T-helper 2 cell (primary cell): ENCODE measurements at regions not wholly inside any gene's neighbourhood (a gene's known extent, or its start where the extent isn't known, plus 50 kb on each side); places are given as distances from the start of the nearest gene placed in this dataset.
"Not testable (repeated sequence)": the region's sequence is repeated elsewhere in the genome, so short reads cannot be mapped to it uniquely, and the experiment has no call there.

ENCODE experiments used
- DNase-seq, 5 experiments: peaks; one replicate each; pipeline versions ENCODE4 v3.0.0 to v3.0.0-alpha.2; 2012 to 2022

DNA sequence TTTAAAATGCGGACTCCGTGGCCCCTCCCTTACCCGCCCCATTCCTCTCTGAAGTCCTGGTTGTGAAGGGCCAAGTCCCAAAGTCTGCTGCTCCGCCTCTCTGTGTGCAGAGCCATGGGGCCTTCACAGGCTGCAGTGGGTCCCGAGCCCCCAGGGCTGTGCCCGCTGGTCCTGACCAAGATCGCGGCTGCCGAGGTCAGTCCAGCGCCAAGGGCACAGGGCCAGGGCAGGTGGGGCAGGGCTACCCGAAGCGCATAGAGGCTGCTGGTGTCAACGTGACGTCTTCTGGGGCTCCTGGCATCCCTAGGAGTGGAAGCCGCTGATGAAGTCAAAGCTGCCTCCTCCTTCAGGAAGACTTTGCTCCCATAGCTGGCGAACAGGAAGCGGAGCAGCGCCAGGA is 858.8 kb downstream of the TUBA3C start:
- not testable (repeated sequence) for DNase-seq

DNA sequence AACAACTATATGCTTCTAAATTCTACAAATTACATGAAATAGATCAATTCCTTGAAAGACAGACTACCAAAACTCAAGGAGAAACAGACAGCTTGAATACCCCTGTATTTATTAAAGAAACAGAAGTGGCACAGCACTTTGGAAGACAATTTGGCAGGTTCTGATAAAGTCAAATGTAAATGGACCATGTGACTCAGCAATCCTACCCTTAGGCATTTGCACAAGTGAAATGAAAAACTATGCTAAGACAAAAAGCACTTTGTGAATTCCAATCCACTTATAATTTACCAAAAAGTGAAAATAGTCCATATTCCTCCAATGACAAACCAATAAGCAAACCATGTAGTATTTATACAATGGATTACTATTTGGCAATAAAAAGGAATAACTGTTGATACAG is 862.0 kb downstream of the TUBA3C start:
- not testable (repeated sequence) for DNase-seq

DNA sequence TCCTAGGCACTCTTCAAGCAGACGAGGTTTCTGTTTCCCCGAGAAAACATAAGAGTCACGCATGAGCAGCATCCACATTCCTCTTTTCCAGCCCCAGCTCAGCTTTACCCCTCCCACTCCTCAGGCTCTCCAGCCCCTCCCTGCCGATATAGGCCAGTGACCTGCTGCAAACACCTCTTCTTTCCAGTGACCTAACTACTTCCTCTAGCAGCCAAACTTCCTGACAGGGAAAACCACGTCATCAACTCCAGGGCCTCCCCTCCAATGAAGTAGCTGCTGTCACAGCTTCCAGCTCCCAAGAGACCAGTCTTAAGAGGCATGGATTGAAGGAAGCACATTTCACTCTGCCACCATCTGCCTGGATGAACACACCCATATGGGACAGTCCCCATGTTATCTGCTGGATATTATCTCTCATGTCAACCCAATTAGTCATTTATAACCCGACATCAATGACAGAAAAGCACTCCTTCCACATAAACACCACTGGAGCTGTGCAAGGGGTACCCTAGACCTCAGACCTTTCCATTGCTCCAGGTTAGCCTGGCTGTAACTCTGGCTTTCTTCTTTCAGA is 878.3 kb downstream of the TUBA3C start:
- not testable (repeated sequence) for DNase-seq

DNA sequence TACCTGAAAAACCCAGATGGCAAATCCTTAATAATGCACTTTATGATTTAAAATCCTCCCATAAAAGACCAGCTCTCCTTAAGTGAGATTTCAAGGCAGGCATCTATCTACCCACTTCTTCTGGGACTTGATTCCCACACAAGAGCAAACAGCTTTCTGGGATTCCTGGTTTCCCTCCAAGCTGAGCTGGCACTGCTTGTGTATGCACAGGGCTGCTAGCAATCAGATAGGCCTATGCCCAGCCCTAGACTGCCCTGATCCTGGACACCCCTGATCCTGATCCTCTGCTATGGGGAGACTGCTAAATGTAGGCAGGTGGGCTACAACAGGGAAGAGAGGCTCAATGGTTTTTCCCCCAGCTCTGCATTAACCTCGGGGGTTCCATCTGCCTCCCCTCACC is 880.7 kb downstream of the TUBA3C start:
- not testable (repeated sequence) for DNase-seq

DNA sequence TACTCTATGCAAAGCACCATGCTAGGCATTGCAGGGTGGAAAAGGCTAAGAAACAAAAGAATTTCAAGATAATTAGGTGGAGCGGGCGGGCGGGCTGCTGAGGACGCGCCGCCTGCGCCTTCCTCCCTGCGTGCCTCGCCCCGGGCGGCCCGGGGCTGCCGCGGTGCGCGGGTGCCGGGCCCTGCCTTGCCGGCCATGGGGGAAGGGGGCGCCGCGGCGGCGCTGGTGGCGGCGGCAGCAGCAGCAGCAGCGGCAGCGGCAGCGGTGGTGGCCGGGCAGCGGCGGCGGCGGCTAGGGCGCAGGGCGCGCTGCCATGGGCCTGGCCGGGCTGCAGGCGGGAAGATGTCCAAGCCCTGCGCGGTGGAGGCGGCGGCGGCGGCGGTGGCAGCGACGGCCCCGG is 884.3 kb downstream of the TUBA3C start:
- not testable (repeated sequence) for DNase-seq

DNA sequence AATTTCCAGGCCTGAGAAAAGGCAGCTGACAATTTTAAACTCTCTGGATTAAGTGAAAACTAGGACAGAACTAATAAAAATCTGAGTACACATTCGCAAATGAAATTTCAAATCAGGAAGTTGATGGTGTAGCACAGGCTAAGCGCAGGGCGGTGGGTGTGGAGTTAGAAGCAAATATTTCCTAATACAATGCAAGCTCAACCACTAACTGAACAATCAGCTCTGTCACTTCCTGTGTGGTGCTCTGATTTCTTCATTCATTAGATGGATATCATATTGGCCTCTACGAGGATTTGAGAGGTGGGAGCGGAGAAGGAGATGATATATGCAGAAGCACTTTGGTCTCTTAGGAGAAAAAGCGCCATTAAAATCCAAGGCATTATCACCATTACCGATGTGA is 885.0 kb downstream of the TUBA3C start:
- not testable (repeated sequence) for DNase-seq

DNA sequence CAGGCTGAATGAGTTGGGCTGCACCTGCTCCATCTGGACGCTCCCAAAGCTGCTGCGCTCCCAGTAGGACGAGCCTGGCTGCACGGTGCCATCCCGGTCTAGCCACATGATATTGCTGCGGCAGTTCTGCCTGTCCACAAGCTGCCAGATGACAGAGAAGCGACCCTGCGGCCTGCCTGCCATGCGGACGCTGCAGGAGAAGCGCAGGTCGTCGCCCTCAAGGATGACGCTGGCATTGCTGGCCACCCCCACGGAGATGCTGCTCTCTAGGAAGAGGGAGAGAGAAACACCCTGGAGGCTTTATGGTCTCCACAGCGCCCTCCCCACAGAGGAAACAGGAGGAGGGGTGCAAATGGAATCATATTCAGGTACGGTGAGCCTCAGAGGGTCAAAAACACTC is 887.3 kb downstream of the TUBA3C start:
- DNase-seq, result not testable (repeated sequence)

DNA sequence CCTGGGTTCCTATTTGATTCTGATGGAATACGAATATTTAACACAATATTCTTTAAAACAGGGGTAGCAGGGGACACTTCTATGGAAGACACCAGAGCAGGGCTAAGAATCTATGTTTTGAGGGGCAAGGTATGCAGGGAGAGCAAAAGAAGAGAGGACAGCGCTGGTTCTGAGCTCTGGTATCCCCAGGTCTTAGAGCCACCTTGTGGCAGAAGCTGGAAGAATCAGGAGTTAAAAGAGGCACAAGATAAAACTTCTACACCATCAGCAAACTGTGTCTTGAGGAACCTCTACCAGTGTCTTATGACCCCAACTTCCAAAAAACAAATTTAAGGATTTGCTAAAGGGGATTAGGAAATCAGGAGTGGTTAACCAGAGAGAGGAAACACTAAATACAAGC is 894.8 kb downstream of the TUBA3C start:
- DNase-seq, result not testable (repeated sequence)

DNA sequence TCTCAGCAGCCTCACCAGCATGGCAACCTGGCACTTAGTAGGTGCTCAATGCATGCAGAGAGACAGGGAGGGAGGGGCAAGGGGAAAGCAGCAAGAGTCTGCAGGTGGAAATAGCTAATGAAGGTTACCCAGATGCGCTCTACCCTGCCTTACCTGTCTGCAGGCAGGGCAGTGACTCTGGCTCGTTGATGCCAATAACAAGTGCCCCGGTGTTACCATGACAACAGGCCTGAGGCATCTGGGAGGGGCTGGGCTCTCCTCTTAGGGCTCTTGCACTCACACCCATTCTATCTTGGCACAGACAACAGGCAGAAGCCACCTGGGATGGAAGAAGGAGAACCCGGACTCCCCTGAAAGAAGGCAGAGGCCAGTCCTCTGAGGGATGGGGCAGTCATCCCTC is 896.0 kb downstream of the TUBA3C start:
- not testable (repeated sequence) for DNase-seq

DNA sequence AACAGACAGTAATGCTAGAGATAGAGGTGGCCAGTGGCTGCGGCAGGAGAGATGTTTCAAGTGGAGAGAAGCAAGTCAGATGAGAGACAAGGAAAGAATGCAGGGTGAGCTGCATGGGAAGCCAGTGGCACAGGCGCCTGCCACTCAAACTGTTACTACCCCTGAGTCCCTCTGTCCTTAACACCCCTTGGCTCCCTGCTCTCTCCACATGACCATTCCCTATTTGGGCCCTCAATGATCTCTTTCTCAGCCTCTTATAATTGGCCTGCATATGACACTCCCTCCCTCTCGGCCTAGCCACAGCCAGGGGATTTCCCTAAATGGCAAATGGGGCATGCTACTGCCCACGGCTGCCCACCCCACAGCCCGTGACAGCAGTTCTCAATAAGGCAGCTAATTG is 897.6 kb downstream of the TUBA3C start:
- not testable (repeated sequence) for DNase-seq

DNA sequence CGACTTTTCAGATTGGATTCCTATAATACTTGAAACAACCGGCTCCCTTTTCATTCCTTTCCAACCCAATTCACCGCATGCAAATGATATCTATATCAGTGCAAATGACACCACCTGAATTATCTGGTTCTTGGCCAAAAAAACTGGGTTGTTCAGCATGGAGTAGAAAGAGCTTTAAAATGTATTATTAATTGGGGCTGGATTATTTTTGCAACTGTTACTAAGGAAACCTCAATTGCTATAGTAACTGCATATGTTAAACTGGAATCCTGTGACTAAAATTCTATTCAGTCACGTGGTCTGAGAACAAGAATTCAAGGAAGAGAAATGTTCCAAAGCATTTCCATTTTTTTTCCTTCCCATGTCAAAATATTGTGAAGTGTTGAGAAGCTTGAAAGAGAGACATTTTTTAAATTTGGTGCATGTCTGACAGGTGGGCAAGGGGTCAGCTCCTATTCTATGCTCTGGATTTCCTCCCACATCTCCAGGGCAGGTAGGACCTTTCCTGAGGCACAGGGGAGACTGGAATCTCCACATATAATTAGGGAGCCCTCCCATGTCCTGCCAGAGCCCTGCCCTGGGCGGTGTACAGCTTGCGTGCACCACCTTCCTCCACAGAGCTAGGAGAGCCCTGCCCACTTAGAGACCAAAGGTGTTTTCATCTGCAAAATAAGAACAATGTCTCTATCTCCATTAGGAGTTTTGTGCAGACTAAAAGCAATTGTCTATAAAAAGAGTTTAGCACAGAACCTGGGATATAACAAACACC is 899.6 kb downstream of the TUBA3C start:
- DNase-seq, result not testable (repeated sequence)

DNA sequence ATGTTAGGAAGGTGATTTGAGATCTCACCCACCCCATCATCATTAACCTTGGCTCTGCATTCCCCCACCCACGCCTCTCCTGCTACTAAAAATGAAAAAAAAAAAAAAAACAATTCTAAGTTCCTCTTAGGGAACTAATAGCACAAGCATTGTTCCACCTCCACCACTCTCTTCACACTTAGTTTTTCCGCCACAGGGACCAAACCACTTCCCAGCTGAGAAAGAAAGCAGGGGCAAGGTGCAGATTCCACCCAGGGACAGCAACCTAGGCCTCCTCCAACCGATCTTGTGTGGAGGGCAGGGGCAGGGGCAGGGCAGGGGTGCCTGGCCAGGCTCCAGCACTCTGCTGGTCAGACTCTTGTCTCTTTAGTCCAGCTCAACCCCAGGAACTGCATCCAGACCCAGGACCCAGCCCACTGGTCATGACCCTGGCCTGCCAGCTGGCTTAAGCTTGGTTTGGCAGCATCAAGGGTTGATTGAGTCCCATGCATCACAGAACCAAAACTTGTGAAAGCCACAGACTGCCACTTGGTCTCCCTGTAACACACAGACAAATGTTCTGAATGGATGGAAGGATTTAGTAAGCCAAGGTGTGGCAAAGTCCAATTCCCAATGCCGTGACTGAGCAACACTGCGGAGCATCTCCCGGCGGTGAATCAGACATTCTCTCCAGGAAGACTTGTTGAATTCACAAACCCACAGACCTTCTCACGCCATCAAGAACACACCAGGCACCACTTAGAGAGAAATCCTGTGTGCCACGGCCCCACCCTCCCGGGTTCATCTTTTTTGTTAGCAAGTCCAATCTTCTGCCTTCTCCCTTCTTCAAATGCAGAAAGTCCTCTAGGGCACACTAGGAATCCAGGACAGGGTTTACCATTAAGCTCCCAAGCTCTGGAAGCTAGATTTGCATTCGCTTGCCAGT is 900.5 kb downstream of the TUBA3C start:
- DNase-seq, result not testable (repeated sequence)

DNA sequence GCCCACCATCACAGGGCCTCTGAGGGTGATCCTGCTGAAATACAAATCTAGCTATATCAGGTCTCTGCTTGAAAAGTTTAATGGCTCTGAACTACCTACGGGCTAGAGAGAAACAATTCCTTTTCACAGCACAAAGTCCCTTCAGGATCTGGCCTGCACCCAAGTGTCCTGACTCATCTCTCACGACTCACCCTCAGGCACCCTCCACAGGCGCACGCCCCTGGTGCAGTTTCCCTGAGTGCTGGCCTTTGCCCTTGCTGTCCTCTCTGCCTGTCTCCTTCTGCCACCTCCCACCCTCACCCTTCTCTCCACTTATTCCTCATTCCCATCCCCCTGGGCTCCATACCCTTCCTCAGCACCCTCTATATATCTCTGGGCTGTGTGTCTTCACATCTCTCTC is 901.7 kb downstream of the TUBA3C start:
- not testable (repeated sequence) for DNase-seq

DNA sequence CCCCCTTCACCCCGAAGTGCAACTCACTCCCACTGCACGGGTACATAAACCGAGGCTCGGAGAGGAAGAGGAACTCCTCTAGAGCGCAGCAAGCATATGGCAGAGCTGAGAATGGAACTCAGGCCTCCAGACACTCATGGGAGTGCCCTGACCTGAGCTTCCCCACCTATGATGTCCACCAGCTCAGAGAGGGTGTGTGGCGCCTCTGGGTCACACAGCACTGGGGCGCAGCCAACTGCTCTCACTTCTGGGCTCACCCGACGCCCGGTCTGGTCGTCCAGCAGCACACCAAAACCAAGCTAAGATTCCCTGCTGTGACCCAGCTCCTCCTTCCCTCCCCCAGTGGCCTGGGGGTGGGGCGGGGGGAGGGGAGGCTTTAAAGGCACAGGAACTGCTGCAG is 904.3 kb downstream of the TUBA3C start:
- not testable (repeated sequence) for DNase-seq

DNA sequence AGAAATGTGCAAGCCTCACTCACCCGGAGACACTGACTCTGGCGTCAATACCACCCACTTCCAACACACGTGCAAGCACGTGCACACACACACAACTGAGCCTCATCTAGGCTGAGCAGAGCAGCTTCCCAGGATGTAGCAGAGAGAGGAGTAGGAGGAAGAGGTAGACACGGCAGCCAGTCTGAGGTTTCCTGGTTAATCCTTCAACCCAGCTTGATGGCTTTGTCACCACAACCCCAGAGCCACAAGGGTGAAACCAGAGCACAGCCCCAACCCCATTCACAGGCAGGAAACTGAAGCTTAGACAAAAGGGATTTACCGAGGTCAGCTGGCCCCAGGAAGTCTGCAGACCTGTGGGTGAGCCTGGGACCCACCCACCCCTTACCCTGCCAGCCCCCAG is 905.3 kb downstream of the TUBA3C start:
- not testable (repeated sequence) for DNase-seq

DNA sequence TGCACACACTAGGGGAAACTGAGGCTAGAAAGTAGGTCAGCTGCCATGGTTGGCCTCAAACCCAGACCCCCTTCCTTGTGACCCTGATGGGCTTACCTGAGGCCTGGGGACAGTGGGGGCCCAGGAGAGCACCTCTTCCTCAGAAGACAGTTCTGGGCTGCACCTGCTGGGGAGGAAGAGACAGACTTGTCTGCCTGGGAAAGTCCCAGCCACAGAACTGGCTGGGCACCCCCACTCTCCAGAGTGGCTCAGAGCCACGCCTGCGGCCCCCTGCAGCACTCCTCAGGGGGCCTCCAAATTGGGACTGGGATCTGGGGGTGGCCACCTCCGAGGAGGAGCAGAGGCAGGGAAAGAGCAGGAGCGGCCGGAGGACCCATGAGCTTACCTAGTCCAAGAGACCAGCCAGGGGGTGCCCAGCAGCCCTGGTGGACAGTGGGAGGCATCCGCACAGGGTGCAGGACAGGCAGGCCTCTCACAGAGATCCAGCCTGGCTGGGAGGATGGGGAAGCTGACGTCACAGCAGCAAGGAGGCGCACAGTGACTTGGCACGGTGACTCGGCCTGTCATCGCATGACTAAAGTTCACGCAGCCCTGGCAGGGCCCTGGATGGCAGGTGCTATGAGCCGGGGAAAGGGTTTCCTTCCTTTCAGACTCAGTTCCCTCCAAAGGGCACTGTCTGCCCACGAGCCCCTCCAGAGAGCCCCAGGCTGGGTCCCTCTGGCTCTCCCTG is 907.7 kb downstream of the TUBA3C start:
- DNase-seq, result not testable (repeated sequence)

DNA sequence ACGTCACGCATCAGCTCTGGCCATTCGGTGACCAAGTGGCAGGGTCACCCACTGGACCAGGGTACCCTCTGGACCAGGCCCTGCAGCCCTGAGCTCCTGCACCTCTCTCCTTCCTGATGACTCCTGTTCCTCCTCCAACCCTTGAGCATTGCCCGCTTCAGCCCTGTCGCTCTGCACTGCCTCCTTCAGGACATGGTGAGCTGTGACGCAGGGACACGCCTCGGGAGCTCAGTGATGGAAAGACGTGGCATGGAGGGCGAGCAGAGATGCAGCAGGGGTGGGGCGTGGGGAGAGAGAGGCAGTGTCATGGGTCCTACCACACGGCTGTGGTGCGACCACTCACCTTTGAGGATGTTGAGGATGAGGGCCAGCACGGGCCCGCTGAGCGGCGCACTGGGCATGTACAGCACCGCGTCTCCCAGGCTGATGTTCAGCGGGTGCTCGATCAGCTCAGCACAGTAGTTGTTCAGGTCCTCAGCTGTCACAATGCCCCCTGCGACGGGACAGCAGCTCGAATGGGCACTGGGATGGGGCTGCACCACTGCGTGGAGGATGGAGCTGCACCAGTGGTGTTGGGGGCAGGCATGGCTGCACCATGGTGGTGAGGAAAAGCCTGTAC is 922.7 kb downstream of the TUBA3C start:
- not testable (repeated sequence) for DNase-seq

DNA sequence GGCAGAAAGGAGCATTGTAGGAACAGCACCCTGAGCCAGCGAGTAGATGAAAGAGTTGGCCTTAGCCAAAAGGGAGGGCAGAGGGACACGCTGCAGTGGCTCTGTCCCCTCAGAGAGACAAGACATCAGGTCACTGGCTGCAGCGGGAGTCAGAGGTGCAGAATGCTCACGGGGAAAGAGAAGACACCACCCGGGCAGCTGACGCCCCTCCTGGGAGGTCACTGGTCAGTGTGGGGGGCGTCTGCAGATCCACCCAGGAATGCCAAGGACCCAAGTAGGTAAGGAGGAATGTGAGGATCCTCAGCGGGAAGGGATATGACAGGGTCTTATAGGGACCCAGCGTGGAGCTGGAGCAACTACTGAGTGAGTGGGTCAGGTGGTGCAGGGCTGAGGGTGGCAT is 923.9 kb downstream of the TUBA3C start:
- not testable (repeated sequence) for DNase-seq

DNA sequence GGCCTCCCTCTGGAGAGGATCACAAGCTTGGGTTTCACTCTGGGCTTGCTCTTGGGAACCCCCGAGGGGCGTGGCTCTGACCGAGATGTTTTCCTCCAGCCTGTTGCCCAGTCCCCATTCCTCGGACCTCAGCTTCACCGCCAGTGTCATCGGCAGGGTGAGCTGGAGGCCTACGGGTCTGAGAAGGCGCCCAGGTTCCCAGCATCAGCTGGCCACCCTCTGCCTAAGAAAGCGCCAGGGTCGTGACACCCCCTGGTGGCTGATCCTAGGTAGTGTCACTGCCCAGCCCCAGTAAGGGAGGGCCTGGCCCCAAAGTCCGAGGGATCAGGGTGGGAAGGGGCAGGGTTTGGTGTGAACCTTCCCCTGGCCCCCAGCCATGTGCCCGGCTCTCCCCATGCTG is 928.8 kb downstream of the TUBA3C start:
- not testable (repeated sequence) for DNase-seq

DNA sequence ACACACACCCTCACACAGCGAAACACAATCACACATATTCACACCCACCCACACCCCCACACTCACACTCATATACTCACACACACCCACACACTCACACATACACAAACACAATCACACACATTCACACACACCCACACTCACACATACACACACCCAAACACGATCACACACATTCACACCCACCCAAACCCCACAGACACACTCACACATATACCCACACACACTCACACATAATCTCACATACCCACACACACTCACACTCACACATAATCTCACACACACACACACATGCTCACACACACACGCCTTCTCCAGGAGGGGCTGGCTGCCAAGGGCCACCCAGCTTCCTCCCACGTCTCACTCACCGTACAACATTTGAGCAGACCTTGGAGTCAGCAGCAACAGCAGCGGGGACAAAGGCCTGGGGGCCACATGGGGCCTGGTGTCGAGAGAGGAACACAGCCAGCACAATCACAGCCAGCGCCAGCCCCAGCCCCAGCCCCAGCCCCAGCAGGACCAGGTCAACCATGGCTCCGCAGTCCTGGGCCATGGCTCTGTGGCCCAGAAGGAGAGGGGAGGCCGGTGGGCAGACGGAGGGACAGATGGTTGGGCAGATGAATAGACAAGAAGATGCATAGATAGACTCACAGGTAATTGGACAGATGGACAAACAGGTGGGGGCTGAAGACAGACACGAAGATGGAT is 932.9 kb downstream of the TUBA3C start:
- DNase-seq, result not testable (repeated sequence)

DNA sequence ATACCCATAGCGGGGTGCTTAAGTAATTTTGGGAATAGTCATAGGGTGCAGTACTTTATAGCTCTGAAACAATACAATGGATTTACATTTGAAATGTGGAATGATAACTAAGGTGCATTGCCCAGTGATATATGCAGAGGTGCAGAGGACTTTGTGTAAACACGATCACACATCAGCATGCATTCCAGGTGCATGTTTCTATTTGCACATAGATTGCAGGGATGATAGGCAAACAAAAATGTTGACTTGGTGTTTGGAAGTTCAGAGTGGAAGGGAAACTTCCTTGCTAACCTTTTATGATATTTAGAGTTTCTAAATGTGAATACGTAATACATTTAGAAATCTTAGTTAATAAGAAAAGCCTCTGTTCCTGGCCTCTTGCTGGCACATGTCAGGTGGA is 941.5 kb downstream of the TUBA3C start:
- DNase-seq, result not testable (repeated sequence)
